ENCODE measurements at regions not wholly inside any gene's neighbourhood (a gene's known extent, or its start where the extent isn't known, plus 50 kb on each side); places are given as distances from the start of the nearest gene placed in this dataset.

- Mint-ChIP-seq H3K4me3 (ENCODE audit: low read depth) (no peak overlapping the region), H3K27me3 (ENCODE audit: low read depth) (no peaks in the 10 kb centered on the region), H3K27ac (no peak overlapping the region), H3K4me1 (ENCODE audit: low read depth) (no peaks in the 10 kb centered on the region), H3K9me3 (no peaks in the 10 kb centered on the region), H3K36me3 (ENCODE audit: low read depth) (no peaks in the 10 kb centered on the region)
- intact Hi-C loops (cut with micrococcal nuclease): no loop called here
- no peak for DNase-seq (ENCODE audit: low spot score)
These were observed 157.4 kb downstream of the EVX1 start for GRCh38 chr7:27399791-27400567.

- DNase-seq (ENCODE audit: low spot score): no peak
- no peaks in the 10 kb centered on the region for H3K9me3 Mint-ChIP-seq
- H3K27ac Mint-ChIP-seq: no peak overlapping the region
- no peak overlapping the region for H3K4me3 Mint-ChIP-seq (ENCODE audit: low read depth)
- H3K27me3 Mint-ChIP-seq (ENCODE audit: low read depth): no peaks in the 10 kb centered on the region
- no peaks in the 10 kb centered on the region for H3K4me1 Mint-ChIP-seq (ENCODE audit: low read depth)
- intact Hi-C loops (cut with micrococcal nuclease): no loop called here
- H3K36me3 Mint-ChIP-seq (ENCODE audit: low read depth): no peaks in the 10 kb centered on the region
These were observed 163.2 kb downstream of the EVX1 start for GRCh38 chr7:27405780-27406179.

- intact Hi-C loops (cut with micrococcal nuclease): no loop called here
- H3K4me3 Mint-ChIP-seq (ENCODE audit: low read depth): no peak overlapping the region
- no peak overlapping the region for H3K27ac Mint-ChIP-seq
- H3K9me3 Mint-ChIP-seq: no peaks in the 10 kb centered on the region
- no peaks in the 10 kb centered on the region for H3K36me3 Mint-ChIP-seq (ENCODE audit: low read depth)
- no peaks in the 10 kb centered on the region for H3K4me1 Mint-ChIP-seq (ENCODE audit: low read depth)
- DNase-seq (ENCODE audit: low spot score): no peak
- H3K27me3 Mint-ChIP-seq (ENCODE audit: low read depth): no peaks in the 10 kb centered on the region
These were observed 166.7 kb downstream of the EVX1 start for GRCh38 chr7:27409311-27409710.

GRCh38 chr7:27409776-27410175 is 167.2 kb downstream of the EVX1 start:
- Mint-ChIP-seq H3K36me3 (ENCODE audit: low read depth) (no peaks in the 10 kb centered on the region), H3K27ac (no peak overlapping the region), H3K9me3 (no peaks in the 10 kb centered on the region), H3K4me3 (ENCODE audit: low read depth) (no peak overlapping the region), H3K27me3 (ENCODE audit: low read depth) (no peaks in the 10 kb centered on the region), H3K4me1 (ENCODE audit: low read depth) (no peaks in the 10 kb centered on the region)
- intact Hi-C loops (cut with micrococcal nuclease): no loop called here
- DNase-seq (ENCODE audit: low spot score): no peak

DNA sequence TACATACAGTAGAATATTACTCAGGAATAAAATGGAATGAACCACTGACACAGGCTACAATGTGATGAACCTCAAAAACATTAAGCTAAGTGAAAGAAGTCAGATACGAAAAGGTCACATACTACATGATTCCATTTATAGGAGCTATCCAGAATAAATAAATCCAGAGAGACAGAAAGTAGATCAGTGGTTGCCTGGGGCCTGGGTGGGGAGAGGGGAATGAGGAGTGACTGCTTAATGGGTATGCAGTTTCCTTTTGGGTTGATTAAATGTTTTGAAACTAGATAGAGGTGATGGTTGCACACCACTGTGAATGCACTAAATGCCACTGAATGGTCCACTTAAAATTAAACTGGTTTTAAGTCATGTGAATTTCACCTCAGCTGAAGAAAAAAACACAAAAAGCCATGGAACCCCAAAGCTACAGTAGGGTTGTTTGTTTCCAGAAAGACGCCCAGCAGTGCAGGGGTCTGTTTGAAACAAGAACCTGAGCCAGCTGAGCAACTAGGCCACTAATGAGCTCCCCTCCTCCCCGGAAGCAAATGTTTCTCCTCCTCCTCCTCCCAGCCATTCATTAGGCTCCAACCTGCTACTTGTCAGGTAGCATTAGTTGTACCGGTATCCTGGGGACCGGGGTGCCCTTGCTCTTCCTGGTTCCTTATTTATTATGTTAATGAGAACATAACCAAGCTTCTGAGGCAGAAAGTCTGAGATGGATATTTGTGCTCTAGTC is 168.4 kb downstream of the EVX1 start:
- no peaks in the 10 kb centered on the region for H3K9me3 Mint-ChIP-seq
- no peaks in the 10 kb centered on the region for H3K36me3 Mint-ChIP-seq (ENCODE audit: low read depth)
- intact Hi-C loops (cut with micrococcal nuclease): no loop called here
- H3K27ac Mint-ChIP-seq: no peak overlapping the region
- no peaks in the 10 kb centered on the region for H3K4me1 Mint-ChIP-seq (ENCODE audit: low read depth)
- no peaks in the 10 kb centered on the region for H3K27me3 Mint-ChIP-seq (ENCODE audit: low read depth)
- no peak overlapping the region for H3K4me3 Mint-ChIP-seq (ENCODE audit: low read depth)
- DNase-seq (ENCODE audit: low spot score): no peak

DNA sequence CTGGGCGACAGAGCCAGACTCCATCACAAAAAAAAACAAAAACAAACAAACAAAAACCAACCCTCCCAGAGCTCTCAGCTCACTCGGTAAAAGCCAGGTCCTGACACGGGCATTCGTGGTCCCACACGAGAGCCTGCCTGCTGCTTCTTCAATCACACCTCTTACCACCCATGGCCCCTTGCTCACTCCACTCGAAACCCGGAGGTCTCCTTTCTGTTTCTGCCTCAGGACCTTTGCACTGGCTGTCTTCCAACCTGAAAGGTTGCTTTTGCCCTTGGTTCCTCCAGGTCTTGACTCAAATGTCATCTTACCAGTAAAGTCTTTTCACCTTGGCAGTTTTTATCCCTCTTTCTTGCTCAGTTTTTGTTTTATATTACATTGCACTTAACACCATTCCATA is 169.6 kb downstream of the EVX1 start:
- H3K27ac Mint-ChIP-seq: no peak overlapping the region
- no peaks in the 10 kb centered on the region for H3K4me1 Mint-ChIP-seq (ENCODE audit: low read depth)
- intact Hi-C loops (cut with micrococcal nuclease): no loop called here
- H3K4me3 Mint-ChIP-seq (ENCODE audit: low read depth): no peak overlapping the region
- no peaks in the 10 kb centered on the region for H3K27me3 Mint-ChIP-seq (ENCODE audit: low read depth)
- H3K36me3 Mint-ChIP-seq (ENCODE audit: low read depth): no peaks in the 10 kb centered on the region
- no peaks in the 10 kb centered on the region for H3K9me3 Mint-ChIP-seq
- DNase-seq (ENCODE audit: low spot score): no peak

GRCh38 chr7:27418541-27418940 is 175.9 kb downstream of the EVX1 start:
- Mint-ChIP-seq H3K9me3 (no peaks in the 10 kb centered on the region), H3K4me1 (ENCODE audit: low read depth) (no peaks in the 10 kb centered on the region), H3K27me3 (ENCODE audit: low read depth) (no peaks in the 10 kb centered on the region), H3K4me3 (ENCODE audit: low read depth) (no peak overlapping the region), H3K36me3 (ENCODE audit: low read depth) (no peaks in the 10 kb centered on the region), H3K27ac (no peak overlapping the region)
- DNase-seq (ENCODE audit: low spot score): no peak
- intact Hi-C loops (cut with micrococcal nuclease): no loop called here

- Mint-ChIP-seq H3K4me1 (ENCODE audit: low read depth) (no peaks in the 10 kb centered on the region), H3K36me3 (ENCODE audit: low read depth) (no peaks in the 10 kb centered on the region), H3K4me3 (ENCODE audit: low read depth) (no peak overlapping the region), H3K27me3 (ENCODE audit: low read depth) (no peaks in the 10 kb centered on the region), H3K9me3 (no peaks in the 10 kb centered on the region), H3K27ac (no peak overlapping the region)
- DNase-seq (ENCODE audit: low spot score): no peak
- intact Hi-C loops (cut with micrococcal nuclease): no loop called here
These were observed 177.1 kb downstream of the EVX1 start for GRCh38 chr7:27419581-27420177.

DNA sequence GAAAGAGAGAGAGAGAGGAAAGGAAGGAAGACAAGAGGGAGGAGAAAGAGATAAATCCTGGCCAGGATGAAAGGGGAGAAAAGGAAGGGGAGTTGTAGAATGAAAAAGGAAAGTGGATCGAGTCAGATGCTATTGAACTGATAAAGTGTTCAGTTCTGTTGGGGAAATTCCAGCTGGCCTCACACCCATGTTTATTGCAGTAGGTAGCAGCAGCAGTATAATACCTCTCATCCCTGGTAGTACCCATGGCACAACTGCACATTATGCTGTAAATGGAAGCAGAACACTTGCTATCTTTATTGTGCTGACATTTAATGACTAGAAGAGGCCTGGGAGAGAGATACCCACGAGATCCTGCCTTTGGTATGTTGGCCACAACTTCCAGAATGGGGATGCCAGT is 178.1 kb downstream of the EVX1 start:
- Mint-ChIP-seq H3K4me3 (ENCODE audit: low read depth) (no peak overlapping the region), H3K27ac (no peak overlapping the region), H3K27me3 (ENCODE audit: low read depth) (no peaks in the 10 kb centered on the region), H3K4me1 (ENCODE audit: low read depth) (no peaks in the 10 kb centered on the region), H3K9me3 (no peaks in the 10 kb centered on the region), H3K36me3 (ENCODE audit: low read depth) (no peaks in the 10 kb centered on the region)
- intact Hi-C loops (cut with micrococcal nuclease): no loop called here
- no peak for DNase-seq (ENCODE audit: low spot score)

DNA sequence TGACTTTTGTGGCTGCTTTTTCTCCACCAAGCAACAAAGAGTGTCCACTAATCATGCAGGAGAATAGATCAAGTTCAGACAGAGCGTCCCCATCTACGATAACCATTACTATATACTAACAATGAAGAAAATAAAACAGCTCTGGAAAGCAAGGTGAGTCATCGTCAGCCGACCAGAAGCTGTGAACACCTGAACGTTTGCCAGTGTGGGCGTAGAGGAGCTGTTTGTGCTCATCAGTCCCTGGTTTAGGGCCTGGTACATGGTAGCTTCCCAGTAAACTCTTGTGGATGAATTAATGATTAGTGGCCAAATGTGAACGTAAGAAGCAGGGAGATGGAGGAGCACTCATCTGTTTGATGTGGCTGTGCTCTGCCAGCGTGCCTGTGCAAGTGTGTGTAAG is 180.7 kb downstream of the EVX1 start:
- H3K4me1 Mint-ChIP-seq (ENCODE audit: low read depth): no peaks in the 10 kb centered on the region
- no peaks in the 10 kb centered on the region for H3K36me3 Mint-ChIP-seq (ENCODE audit: low read depth)
- H3K4me3 Mint-ChIP-seq (ENCODE audit: low read depth): no peak overlapping the region
- no peak overlapping the region for H3K27ac Mint-ChIP-seq
- intact Hi-C loops (cut with micrococcal nuclease): no loop called here
- H3K27me3 Mint-ChIP-seq (ENCODE audit: low read depth): no peaks in the 10 kb centered on the region
- DNase-seq (ENCODE audit: low spot score): no peak
- H3K9me3 Mint-ChIP-seq: no peaks in the 10 kb centered on the region

DNA sequence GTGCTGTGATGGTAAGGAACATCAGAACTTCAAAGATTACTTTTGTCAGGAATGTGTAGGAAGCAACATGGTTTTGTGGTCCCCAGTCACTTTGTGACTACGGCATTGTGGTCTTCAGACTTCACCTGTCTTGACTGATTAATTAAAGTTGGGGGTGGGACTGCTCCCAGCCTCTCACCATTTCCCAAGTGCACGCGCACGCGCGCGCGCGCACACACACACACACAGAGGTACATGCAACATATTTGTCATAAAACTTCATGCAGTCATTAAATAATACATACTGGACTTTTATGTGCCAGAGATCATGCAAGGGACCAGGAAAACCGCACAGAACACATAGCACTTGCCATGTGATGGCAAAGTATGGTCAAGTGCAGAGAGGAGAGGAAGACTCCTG is 181.2 kb downstream of the EVX1 start:
- no peak overlapping the region for H3K27ac Mint-ChIP-seq
- no peaks in the 10 kb centered on the region for H3K9me3 Mint-ChIP-seq
- intact Hi-C loops (cut with micrococcal nuclease): no loop called here
- no peaks in the 10 kb centered on the region for H3K27me3 Mint-ChIP-seq (ENCODE audit: low read depth)
- H3K4me3 Mint-ChIP-seq (ENCODE audit: low read depth): no peak overlapping the region
- no peak for DNase-seq (ENCODE audit: low spot score)
- H3K4me1 Mint-ChIP-seq (ENCODE audit: low read depth): no peaks in the 10 kb centered on the region
- H3K36me3 Mint-ChIP-seq (ENCODE audit: low read depth): no peaks in the 10 kb centered on the region

GRCh38 chr7:27424231-27424630 is 181.6 kb downstream of the EVX1 start:
- H3K27me3 Mint-ChIP-seq (ENCODE audit: low read depth): no peaks in the 10 kb centered on the region
- no peaks in the 10 kb centered on the region for H3K36me3 Mint-ChIP-seq (ENCODE audit: low read depth)
- DNase-seq (ENCODE audit: low spot score): no peak
- H3K27ac Mint-ChIP-seq: no peak overlapping the region
- no peaks in the 10 kb centered on the region for H3K4me1 Mint-ChIP-seq (ENCODE audit: low read depth)
- intact Hi-C loops (cut with micrococcal nuclease): no loop called here
- H3K4me3 Mint-ChIP-seq (ENCODE audit: low read depth): no peak overlapping the region
- no peaks in the 10 kb centered on the region for H3K9me3 Mint-ChIP-seq

DNA sequence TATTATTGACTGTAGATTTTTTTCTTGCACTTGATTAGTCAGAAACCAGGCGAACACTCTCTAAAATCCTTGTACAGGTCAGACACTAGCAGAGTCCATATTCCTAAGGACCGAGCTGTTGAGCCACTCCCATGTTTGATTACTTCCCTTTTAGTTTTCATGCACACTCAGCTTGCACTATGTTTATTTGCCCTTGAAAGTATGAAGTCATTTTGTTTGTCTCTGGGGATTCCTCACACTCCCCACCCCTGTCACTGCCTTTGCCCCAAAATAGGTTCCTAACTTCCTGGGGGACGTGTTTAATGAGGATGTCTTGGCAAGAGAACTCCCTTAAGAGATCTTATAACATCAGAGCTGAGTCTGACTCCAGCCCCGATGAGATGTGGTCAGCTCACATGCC is 182.1 kb downstream of the EVX1 start:
- H3K4me3 Mint-ChIP-seq (ENCODE audit: low read depth): no peak overlapping the region
- intact Hi-C loops (cut with micrococcal nuclease): no loop called here
- no peaks in the 10 kb centered on the region for H3K4me1 Mint-ChIP-seq (ENCODE audit: low read depth)
- DNase-seq (ENCODE audit: low spot score): no peak
- H3K27me3 Mint-ChIP-seq (ENCODE audit: low read depth): no peaks in the 10 kb centered on the region
- no peaks in the 10 kb centered on the region for H3K9me3 Mint-ChIP-seq
- H3K27ac Mint-ChIP-seq: no peak overlapping the region
- no peaks in the 10 kb centered on the region for H3K36me3 Mint-ChIP-seq (ENCODE audit: low read depth)

Data from activated T-helper 2 cell treated with anti-CD3 and anti-CD28 coated beads, Interferon-gamma antibody, Interleukin-2, Interleukin-4, amounts not matched to agents 10 μg/mL and 5 μg/mL and 100 μg/mL, durations not matched to agents 14 hours and 24 hours and 36 hours (primary cell).